GM12878 (cell line): ENCODE measurements at regions not wholly inside any gene's neighbourhood (a gene's known extent, or its start where the extent isn't known, plus 50 kb on each side); places are given as distances from the start of the nearest gene placed in this dataset.

ENCODE experiments used
- BRCA1 ChIP-seq: IDR thresholded peaks from 2 replicates; pipeline ENCODE4 v1.6.1; 2011; ENCODE audit warnings: low read depth, low read length, improper control_type of control experiment
- POLR2AphosphoS5 ChIP-seq: IDR thresholded peaks from 2 replicates; pipeline ENCODE4 v1.6.1; 2011; ENCODE audit warnings: mild to moderate bottlenecking, low read length, inconsistent platforms

GRCh38 chr21:16055014-16055413 is 325.2 kb downstream of the USP25 start:
- TF ChIP-seq POLR2AphosphoS5 (no peak), BRCA1 (no peak)
